Ishikawa (cell line): ENCODE measurements at regions not wholly inside any gene's neighbourhood (a gene's known extent, or its start where the extent isn't known, plus 50 kb on each side); places are given as distances from the start of the nearest gene placed in this dataset.

ENCODE experiments used
- MAX ChIP-seq: IDR thresholded peaks from 2 replicates; pipeline ENCODE4 v1.6.1; 2012
- RAD21 ChIP-seq: IDR thresholded peaks from 2 replicates; pipeline ENCODE4 v1.6.1; 2012; ENCODE audit warnings: low read depth

GRCh38 chr6:51098246-51098645 is 279.6 kb downstream of the TFAP2B start:
- TF ChIP-seq MAX (no peak), RAD21 (no peak)
